CD1c-positive myeloid dendritic cell (primary cell): ENCODE measurements at regions not wholly inside any gene's neighbourhood (a gene's known extent, or its start where the extent isn't known, plus 50 kb on each side); places are given as distances from the start of the nearest gene placed in this dataset.

Source experiments
- DNase-seq: peaks from one replicate; pipeline ENCODE4 v3.0.0-alpha.2; 2016; ENCODE audit errors: extremely low spot score

- no peak for DNase-seq
Measured at GRCh38 chr2:120674246-120675170, 61.2 kb upstream of the GLI2 start.

GRCh38 chr2:120675460-120676130 is 60.1 kb upstream of the GLI2 start:
- peak; percentile 47 for DNase-seq

- no peak for DNase-seq
Measured at GRCh38 chr2:120677221-120677620, 58.4 kb upstream of the GLI2 start.

- no peak for DNase-seq
Measured at GRCh38 chr2:120677696-120678247, 57.9 kb upstream of the GLI2 start.

- DNase-seq = no peak
Measured at GRCh38 chr2:120678251-120678650, 57.4 kb upstream of the GLI2 start.

- no peak for DNase-seq
Measured at GRCh38 chr2:120678926-120679325, 56.7 kb upstream of the GLI2 start.

GRCh38 chr2:120679526-120679925 is 56.1 kb upstream of the GLI2 start:
- no peak for DNase-seq

GRCh38 chr2:120680136-120680761 is 55.4 kb upstream of the GLI2 start:
- peak; percentile 80 for DNase-seq

- DNase-seq = no peak
Measured at GRCh38 chr2:120681181-120681580, 54.5 kb upstream of the GLI2 start.

- DNase-seq = no peak
Measured at GRCh38 chr2:120681696-120682288, 53.9 kb upstream of the GLI2 start.

GRCh38 chr2:120682654-120683053 is 53.0 kb upstream of the GLI2 start:
- DNase-seq = no peak

GRCh38 chr2:120683081-120683480 is 52.6 kb upstream of the GLI2 start:
- DNase-seq = no peak

GRCh38 chr2:120683701-120684100 is 52.0 kb upstream of the GLI2 start:
- no peak for DNase-seq

- DNase-seq = no peak
Measured at GRCh38 chr2:120684289-120685065, 51.2 kb upstream of the GLI2 start.

GRCh38 chr2:120685066-120685973 is 50.3 kb upstream of the GLI2 start:
- no peak for DNase-seq
